Liver (tissue), 1 donor: ENCODE measurements at regions not wholly inside any gene's neighbourhood (a gene's known extent, or its start where the extent isn't known, plus 50 kb on each side); places are given as distances from the start of the nearest gene placed in this dataset.

Experiments
- ATF3 ChIP-seq: IDR thresholded peaks from 2 replicates; pipeline ENCODE4 v1.6.1; 2016; ENCODE audit warnings: antibody characterized with exemption
- TAF1 ChIP-seq: conservative IDR thresholded peaks from 2 replicates; pipeline ENCODE4 v1.6.1; 2016; ENCODE audit warnings: antibody characterized with exemption, mild to moderate bottlenecking
- donor health status: healthy.

- TF ChIP-seq ATF3 (no peak), TAF1 (no peak)
Measured at GRCh38 chr1:73635021-73635420, 563.0 kb downstream of the LRRIQ3 start.
